RWPE1 (cell line): ENCODE measurements at regions not wholly inside any gene's neighbourhood (a gene's known extent, or its start where the extent isn't known, plus 50 kb on each side); places are given as distances from the start of the nearest gene placed in this dataset.

Experiments
- CTCF ChIA-PET: fragments of 350-600 bp; sonication (Branson Sonifier 250); formaldehyde crosslinking; extraction: SDS; loops from one replicate; lab custom pipeline; 2021; lab: Yijun Ruan, JAX
- POLR2A ChIA-PET: fragments of 400-600 bp; formaldehyde crosslinking; extraction: SDS; loops from one replicate; lab custom pipeline; 2020; ENCODE audit warnings: antibody characterized with exemption; ENCODE audit not compliant: low non-redundant PET; lab: Yijun Ruan, JAX
- DNase-seq: peaks from one replicate; pipeline ENCODE4 v3.0.0; 2012; ENCODE audit warnings: low spot score
- H3K27ac ChIP-seq: fragments of 450-650 bp; 2 replicates; pipeline ENCODE4 v1.5.1; 2017
- CTCF ChIP-seq: fragments of 450-650 bp; conservative IDR thresholded peaks from 2 replicates; pipeline ENCODE4 v1.5.1; 2017; ENCODE audit warnings: low read depth, mild to moderate bottlenecking

DNA sequence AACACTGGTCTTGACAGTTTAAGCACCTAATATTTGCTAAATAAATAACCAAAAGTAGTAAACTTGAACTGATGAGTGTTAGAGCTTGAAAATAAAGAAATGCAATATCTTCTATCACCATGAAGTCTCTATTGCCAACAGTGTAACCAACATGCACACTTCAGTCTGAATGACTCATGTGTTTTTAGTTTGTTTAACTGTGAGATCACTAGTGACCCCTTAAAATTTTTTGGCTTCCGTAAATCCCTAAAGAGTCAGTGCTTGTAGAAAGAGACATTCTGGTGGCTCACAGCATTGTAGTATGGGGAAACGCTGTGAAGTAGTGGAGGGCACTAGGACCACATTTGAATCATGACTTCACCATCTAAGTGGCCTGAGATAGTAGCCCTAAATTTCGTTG is 341.1 kb downstream of the PMP22 start:
- H3K27ac ChIP-seq: no peak overlapping the region
- TF ChIP-seq CTCF: no peak
- ChIA-PET POLR2A (no interaction called here), CTCF (no interaction called here)
- DNase-seq: no peak

GRCh38 chr17:14922411-14922810 is 342.7 kb downstream of the PMP22 start:
- H3K27ac ChIP-seq: no peak overlapping the region
- POLR2A ChIA-PET: no interaction called here
- CTCF ChIA-PET: no interaction called here
- DNase-seq: no peak
- no peak for TF ChIP-seq CTCF

GRCh38 chr17:14921936-14922335 is 343.2 kb downstream of the PMP22 start:
- TF ChIP-seq CTCF: no peak
- no peak overlapping the region for H3K27ac ChIP-seq
- no peak for DNase-seq
- CTCF ChIA-PET: no interaction called here
- POLR2A ChIA-PET: no interaction called here

- TF ChIP-seq CTCF: no peak
- H3K27ac ChIP-seq: no peak overlapping the region
- ChIA-PET CTCF (no interaction called here), POLR2A (no interaction called here)
- DNase-seq: peak; percentile 9
Observed at GRCh38 chr17:14919631-14920213, 345.4 kb downstream of the PMP22 start.

- no peak for TF ChIP-seq CTCF
- ChIA-PET POLR2A (no interaction called here), CTCF (no interaction called here)
- no peak for DNase-seq
- no peak overlapping the region for H3K27ac ChIP-seq
Observed at GRCh38 chr17:14919094-14919493, 346.0 kb downstream of the PMP22 start.

DNA sequence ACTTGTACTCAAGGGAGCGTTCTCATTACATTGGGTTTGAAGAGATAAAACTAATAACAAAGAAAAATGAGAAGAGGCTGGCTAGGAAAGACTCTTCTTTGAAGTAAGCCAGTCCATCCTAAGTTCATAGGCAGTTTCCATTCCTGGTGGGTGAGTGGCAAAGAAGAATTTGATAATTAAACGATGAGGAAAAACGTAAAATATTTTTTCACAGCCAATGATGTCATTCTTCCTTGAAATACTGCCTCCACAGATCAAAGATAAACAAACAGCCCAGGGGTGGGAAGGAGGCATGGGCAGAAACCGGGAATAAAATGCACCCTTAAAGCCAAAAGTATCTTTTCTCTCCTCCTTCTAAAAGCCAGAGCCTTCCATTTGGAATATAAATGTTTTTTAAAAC is 346.6 kb downstream of the PMP22 start:
- TF ChIP-seq CTCF: no peak
- DNase-seq: no peak
- ChIA-PET CTCF (interaction anchor here (0.5 kb wide), 1 partner anchor 583 kb away, joined by 5 read pairs; no protein-coding TSS in a partner anchor), POLR2A (no interaction called here)
- H3K27ac ChIP-seq: no peak overlapping the region

DNA sequence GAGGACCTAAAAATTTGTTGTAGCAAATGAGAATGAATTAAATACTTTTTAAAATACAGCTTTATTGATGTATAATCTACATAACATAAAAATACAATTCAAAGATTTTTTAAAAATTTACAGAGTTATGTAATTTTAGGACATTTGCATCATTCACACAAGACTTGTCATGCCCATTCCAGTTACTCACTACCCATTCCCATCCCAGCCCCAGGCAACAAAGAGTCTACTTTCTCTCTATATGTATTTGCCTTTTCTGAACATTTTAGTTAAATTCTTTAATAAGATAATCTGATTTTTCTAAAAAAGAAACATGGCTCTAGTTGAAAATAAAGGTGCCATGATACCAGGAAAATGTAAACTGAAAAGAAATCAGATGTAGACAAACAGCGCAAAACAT is 354.2 kb downstream of the PMP22 start:
- H3K27ac ChIP-seq: no peak overlapping the region
- ChIA-PET POLR2A (no interaction called here), CTCF (interaction anchor here (0.6 kb wide), 1 partner anchor 16 kb away, joined by 3 read pairs; no protein-coding TSS in a partner anchor)
- DNase-seq: peak; percentile 15
- TF ChIP-seq CTCF: no peak
